ENCODE measurements at regions not wholly inside any gene's neighbourhood (a gene's known extent, or its start where the extent isn't known, plus 50 kb on each side); places are given as distances from the start of the nearest gene placed in this dataset.

DNA sequence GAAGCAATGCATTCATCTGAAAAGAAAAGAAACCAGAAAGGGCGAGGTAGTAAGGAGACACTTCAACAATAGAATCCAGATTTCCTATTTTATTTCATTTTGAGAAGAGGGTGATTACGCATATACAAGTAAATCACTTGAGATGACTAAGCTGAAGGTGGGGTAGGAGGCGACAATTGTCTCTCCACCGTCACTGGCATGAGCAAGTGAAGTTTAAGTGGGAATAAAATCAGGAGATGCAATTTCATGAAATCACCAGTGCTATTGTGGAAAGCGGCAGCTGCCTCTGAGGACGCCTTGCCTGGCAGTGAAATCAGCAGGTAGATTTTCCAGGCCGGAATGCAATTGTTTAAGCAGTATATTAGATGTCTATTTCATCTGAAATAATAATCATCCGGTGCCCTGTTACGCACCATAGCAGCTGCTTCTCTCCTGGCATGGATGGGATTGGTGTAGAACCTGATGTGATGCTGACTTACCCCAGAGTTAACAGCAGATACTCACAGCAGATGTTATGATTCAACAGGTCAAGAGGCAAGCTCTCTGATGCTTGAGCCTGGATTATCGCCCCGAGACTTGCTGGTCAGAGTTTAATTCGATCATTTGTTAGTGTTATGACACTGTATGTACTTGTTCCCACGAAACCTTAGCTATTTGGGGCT is 64.3 kb downstream of the RASL11A start:
- Histone ChIP-seq H3K4me1 (ENCODE audit: control insufficient read depth, extremely low read depth, insufficient read depth, low read length) (no peaks in the 10 kb centered on the region), H3K9me1 (replicated peaks; ENCODE audit: control insufficient read depth, extremely low read depth, insufficient read depth, low read length) (no peaks in the 10 kb centered on the region), H3K4me2 (ENCODE audit: insufficient read depth, low read length) (no peak overlapping the region), H4K20me1 (replicated peaks; ENCODE audit: control insufficient read depth, extremely low read depth, insufficient read depth, low read length) (no peaks in the 10 kb centered on the region), H2AFZ (ENCODE audit: low read depth, low read length) (no peak overlapping the region), H3K9me3 (replicated peaks; ENCODE audit: control insufficient read depth, insufficient read depth, low read length) (no peaks in the 10 kb centered on the region), H3K9ac (replicated peaks; ENCODE audit: extremely low read depth, insufficient read depth, low read length) (no peak overlapping the region), H3K4me3 (replicated peaks in 1 of 3; ENCODE audit: insufficient read depth in 1 of 3, low read depth in 1 of 3, low read length in 3 of 3) (no peak overlapping the region), H3K27me3 (ENCODE audit: control insufficient read depth in 2 of 2, insufficient read depth in 2 of 2, low read length in 2 of 2) (peaks cover 0 to 1% of the 10 kb centered on the region in 2 experiments), H3K27ac (ENCODE audit: insufficient read depth, low read depth, low read length) (no peak overlapping the region), H3K79me2 (ENCODE audit: control insufficient read depth, insufficient read depth, low read length) (no peaks in the 10 kb centered on the region), H3K36me3 (ENCODE audit: control insufficient read depth in 2 of 2, extremely low read depth in 1 of 2, insufficient read depth in 2 of 2, low read length in 2 of 2) (no peaks in the 10 kb centered on the region)
- intact Hi-C loops (cut with micrococcal nuclease) = no loop called here
- no peak for DNase-seq (ENCODE audit: low read depth, low spot score)
- ChIA-PET POLR2A (no interaction called here), CTCF (interaction anchor here (0.9 to 1.2 kb wide), 3 partner anchors 24 to 350 kb away, joined by 3 to 4 read pairs (median 4); no protein-coding TSS in a partner anchor)
- no TSS peak for BruUV-seq (replicated peaks)
- dilution Hi-C loops (cut with MboI; ENCODE audit: extremely low pct_ligation_motif_present, low sequenced_read_pairs) = no loop called here
- TF ChIP-seq POLR2AphosphoS5 (IDR thresholded peaks at IDR 0.05; ENCODE audit: insufficient read depth, low read depth, low read length) = no peak
- no peak for FAIRE-seq

DNA sequence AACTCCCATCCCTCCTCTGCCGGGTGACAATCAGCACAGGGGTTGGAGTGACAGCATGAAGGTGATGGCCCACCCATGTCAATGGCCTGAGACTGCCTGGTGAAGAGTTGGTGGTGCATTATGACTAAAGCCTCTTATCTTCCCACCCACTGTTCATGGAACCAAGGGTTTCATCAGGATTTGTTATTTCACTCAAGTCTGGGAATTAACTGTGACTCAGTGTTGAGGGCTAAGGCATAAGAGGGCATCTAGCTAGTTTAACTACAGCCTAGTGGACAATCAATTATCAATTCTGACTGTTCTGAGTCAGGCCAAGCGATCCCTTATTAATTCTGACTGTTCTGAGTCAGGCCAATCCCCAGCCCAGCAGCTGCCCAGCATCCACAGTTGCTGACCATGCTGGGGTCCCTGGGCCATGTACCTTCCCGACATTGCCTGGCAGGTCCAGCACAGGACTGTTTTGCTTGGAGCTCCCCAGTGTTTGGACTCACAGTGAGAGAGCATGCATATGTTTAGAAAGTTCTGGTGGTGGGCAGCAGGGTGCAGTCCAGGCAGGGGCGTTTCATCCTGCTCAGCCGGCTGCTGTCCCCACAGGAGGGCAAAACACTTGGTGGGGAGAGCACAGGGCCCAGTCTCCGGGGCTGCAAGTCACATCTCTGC is 65.5 kb downstream of the RASL11A start:
- Histone ChIP-seq H2AFZ (ENCODE audit: low read depth, low read length) (no peak overlapping the region), H3K4me1 (ENCODE audit: control insufficient read depth, extremely low read depth, insufficient read depth, low read length) (no peaks in the 10 kb centered on the region), H3K4me2 (ENCODE audit: insufficient read depth, low read length) (no peak overlapping the region), H3K27me3 (ENCODE audit: control insufficient read depth in 2 of 2, insufficient read depth in 2 of 2, low read length in 2 of 2) (no peaks in the 10 kb centered on the region), H3K36me3 (ENCODE audit: control insufficient read depth in 2 of 2, extremely low read depth in 1 of 2, insufficient read depth in 2 of 2, low read length in 2 of 2) (no peaks in the 10 kb centered on the region), H3K4me3 (replicated peaks in 1 of 3; ENCODE audit: insufficient read depth in 1 of 3, low read depth in 1 of 3, low read length in 3 of 3) (no peak overlapping the region), H3K9ac (replicated peaks; ENCODE audit: extremely low read depth, insufficient read depth, low read length) (no peak overlapping the region), H3K9me3 (replicated peaks; ENCODE audit: control insufficient read depth, insufficient read depth, low read length) (no peaks in the 10 kb centered on the region), H4K20me1 (replicated peaks; ENCODE audit: control insufficient read depth, extremely low read depth, insufficient read depth, low read length) (no peaks in the 10 kb centered on the region), H3K27ac (ENCODE audit: insufficient read depth, low read depth, low read length) (no peak overlapping the region), H3K79me2 (ENCODE audit: control insufficient read depth, insufficient read depth, low read length) (no peaks in the 10 kb centered on the region), H3K9me1 (replicated peaks; ENCODE audit: control insufficient read depth, extremely low read depth, insufficient read depth, low read length) (no peaks in the 10 kb centered on the region)
- intact Hi-C loops (cut with micrococcal nuclease) (no loop called here), dilution Hi-C loops (cut with MboI; ENCODE audit: extremely low pct_ligation_motif_present, low sequenced_read_pairs) (no loop called here)
- ChIA-PET CTCF (interaction anchor here (0.7 to 1.6 kb wide), 2 partner anchors 351 to 389 kb away, joined by 3 to 5 read pairs; no protein-coding TSS in a partner anchor), POLR2A (no interaction called here)
- no peak for DNase-seq (ENCODE audit: low read depth, low spot score)
- TF ChIP-seq MYC (IDR thresholded peaks at IDR 0.05; ENCODE audit: low read depth, low read length) = no peak
- FAIRE-seq = no peak
- no TSS peak for BruUV-seq (replicated peaks)

Data from endothelial cell of umbilical vein (primary cell).